ENCODE measurements at regions not wholly inside any gene's neighbourhood (a gene's known extent, or its start where the extent isn't known, plus 50 kb on each side); places are given as distances from the start of the nearest gene placed in this dataset.

DNA sequence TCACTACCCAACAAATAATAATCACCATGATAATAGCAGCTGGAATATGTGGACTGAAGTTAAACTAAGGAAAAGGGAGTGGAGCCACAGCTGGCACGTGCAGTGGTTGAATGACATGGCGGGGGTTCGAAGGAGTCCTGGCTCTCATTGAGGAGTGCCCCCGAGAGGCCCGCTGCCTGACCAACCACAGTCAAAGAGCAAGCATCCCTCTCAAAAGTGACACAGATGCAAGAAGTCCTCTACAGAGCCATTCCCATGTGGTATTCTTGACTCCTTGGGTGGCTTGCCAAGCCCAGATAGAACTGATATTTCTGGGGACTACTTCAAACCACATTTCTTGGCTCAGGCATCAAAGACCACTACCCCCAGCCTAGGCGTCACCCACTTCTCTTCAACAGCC, 405.1 kb downstream of the TNS1 start:
- H3K9ac ChIP-seq (ENCODE audit: control insufficient read depth, extremely low read depth, insufficient read depth, low read length): no peak overlapping the region
- TF ChIP-seq CTCF (optimal IDR thresholded peaks at IDR 0.05 in 1 of 3, IDR thresholded peaks at IDR 0.05 in 1 of 3, conservative IDR thresholded peaks at IDR 0.05 in 1 of 3; ENCODE audit: extremely low read depth in 1 of 3, insufficient read depth in 2 of 3, low read length in 3 of 3) (no peak), EZH2 (IDR thresholded peaks at IDR 0.05; ENCODE audit: low read length) (no peak)
- H3K9me3 ChIP-seq (ENCODE audit: control insufficient read depth, low read depth, low read length): no peaks in the 10 kb centered on the region
- no peak overlapping the region for H3K4me3 ChIP-seq (ENCODE audit: control insufficient read depth in 2 of 3, extremely low read depth in 1 of 3, insufficient read depth in 2 of 3, low read depth in 1 of 3, low read length in 3 of 3)
- no peaks in the 10 kb centered on the region for H3K79me2 ChIP-seq (ENCODE audit: control insufficient read depth, insufficient read depth, low read length)
- H2AFZ ChIP-seq (ENCODE audit: control insufficient read depth, low read length): no peak overlapping the region
- no peaks in the 10 kb centered on the region for H3K4me1 ChIP-seq (ENCODE audit: control insufficient read depth, extremely low read depth, insufficient read depth, low read length)
- H3K27ac ChIP-seq (ENCODE audit: control insufficient read depth, insufficient read depth, low read length): no peak overlapping the region
- DNase-seq (ENCODE audit: low read depth, low spot score): no peak
- peaks cover 10% of the 10 kb centered on the region for H3K27me3 ChIP-seq (ENCODE audit: control insufficient read depth, extremely low read depth, insufficient read depth, low read length)
- H3K9me1 ChIP-seq (ENCODE audit: control insufficient read depth, extremely low read depth, insufficient read depth, low read length): no peaks in the 10 kb centered on the region
- no peak for FAIRE-seq
- H4K20me1 ChIP-seq (ENCODE audit: control insufficient read depth, extremely low read depth, insufficient read depth, low read length): no peaks in the 10 kb centered on the region
- dilution Hi-C loops (cut with MboI; ENCODE audit: extremely low pct_ligation_motif_present, low sequenced_read_pairs): no loop called here
- no peak overlapping the region for H3K4me2 ChIP-seq (ENCODE audit: control insufficient read depth, extremely low read depth, insufficient read depth, low read depth, low read length)
- H3K36me3 ChIP-seq (ENCODE audit: control insufficient read depth in 2 of 2, extremely low read depth in 1 of 2, insufficient read depth in 2 of 2, low read length in 2 of 2): no peaks in the 10 kb centered on the region

DNA sequence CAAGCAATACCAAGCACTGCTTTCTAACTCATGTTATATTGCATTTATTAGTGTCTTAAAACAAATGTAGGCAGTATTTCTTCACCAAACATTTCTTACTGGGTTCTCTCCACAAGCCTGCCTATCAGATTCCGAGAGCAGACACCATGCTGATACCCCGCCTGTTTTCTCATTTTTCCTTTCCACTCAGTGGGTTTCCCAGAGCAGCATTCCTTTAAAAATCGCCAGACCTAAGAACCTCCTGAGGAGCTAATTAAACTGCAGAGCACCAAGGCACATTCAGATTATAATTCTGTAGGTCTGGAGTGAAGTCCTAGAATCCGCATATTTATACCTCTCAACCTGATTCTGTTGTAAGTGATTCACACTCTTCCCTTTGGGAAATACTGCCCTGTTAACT, 405.6 kb downstream of the TNS1 start:
- dilution Hi-C loops (cut with MboI; ENCODE audit: extremely low pct_ligation_motif_present, low sequenced_read_pairs): no loop called here
- Histone ChIP-seq H2AFZ (ENCODE audit: control insufficient read depth, low read length) (no peak overlapping the region), H3K4me1 (ENCODE audit: control insufficient read depth, extremely low read depth, insufficient read depth, low read length) (no peaks in the 10 kb centered on the region), H3K27me3 (ENCODE audit: control insufficient read depth, extremely low read depth, insufficient read depth, low read length) (peaks cover 10% of the 10 kb centered on the region), H3K36me3 (ENCODE audit: control insufficient read depth in 2 of 2, extremely low read depth in 1 of 2, insufficient read depth in 2 of 2, low read length in 2 of 2) (no peaks in the 10 kb centered on the region), H3K4me2 (ENCODE audit: control insufficient read depth, extremely low read depth, insufficient read depth, low read depth, low read length) (no peak overlapping the region), H3K9me1 (ENCODE audit: control insufficient read depth, extremely low read depth, insufficient read depth, low read length) (no peaks in the 10 kb centered on the region), H3K4me3 (ENCODE audit: control insufficient read depth in 2 of 3, extremely low read depth in 1 of 3, insufficient read depth in 2 of 3, low read depth in 1 of 3, low read length in 3 of 3) (no peak overlapping the region), H4K20me1 (ENCODE audit: control insufficient read depth, extremely low read depth, insufficient read depth, low read length) (no peaks in the 10 kb centered on the region), H3K9ac (ENCODE audit: control insufficient read depth, extremely low read depth, insufficient read depth, low read length) (no peak overlapping the region), H3K27ac (ENCODE audit: control insufficient read depth, insufficient read depth, low read length) (no peak overlapping the region), H3K79me2 (ENCODE audit: control insufficient read depth, insufficient read depth, low read length) (no peaks in the 10 kb centered on the region), H3K9me3 (ENCODE audit: control insufficient read depth, low read depth, low read length) (no peaks in the 10 kb centered on the region)
- no peak for DNase-seq (ENCODE audit: low read depth, low spot score)
- no peak for FAIRE-seq
- TF ChIP-seq EZH2 (IDR thresholded peaks at IDR 0.05; ENCODE audit: low read length) (no peak), CTCF (optimal IDR thresholded peaks at IDR 0.05 in 1 of 3, IDR thresholded peaks at IDR 0.05 in 1 of 3, conservative IDR thresholded peaks at IDR 0.05 in 1 of 3; ENCODE audit: extremely low read depth in 1 of 3, insufficient read depth in 2 of 3, low read length in 3 of 3) (no peak)

Measured in keratinocyte (primary cell).